Activated CD8-positive, alpha-beta T cell treated with anti-CD3 and anti-CD28 coated beads for 36 hours (primary cell): ENCODE measurements at regions not wholly inside any gene's neighbourhood (a gene's known extent, or its start where the extent isn't known, plus 50 kb on each side); places are given as distances from the start of the nearest gene placed in this dataset.

Experiments
- ATAC-seq: fragments of 200-7000 bp; cut with Tn5 transposase; one replicate; pipeline ENCODE4 v1.10.0; 2021; ENCODE audit warnings: mild to moderate bottlenecking, moderate library complexity
- CTCF ChIA-PET: fragments of 350-600 bp; sonication (Branson Sonifier 250); formaldehyde crosslinking; loops from one replicate; lab custom pipeline; 2021; ENCODE audit warnings: antibody characterized with exemption; lab: Charles Lee
- POLR2A ChIA-PET: fragments of 350-600 bp; sonication (Branson Sonifier 250); formaldehyde crosslinking; loops from one replicate; lab custom pipeline; 2021; ENCODE audit warnings: antibody characterized with exemption; lab: Charles Lee
- DNase-seq: peaks from one replicate; pipeline ENCODE4 v3.0.0-alpha.2; 2020
- H3K27ac Mint-ChIP-seq: one replicate; pipeline ENCODE4 v1.8.0; 2021; ENCODE audit warnings: mild to moderate bottlenecking, mixed read lengths
- H3K27me3 Mint-ChIP-seq: one replicate; pipeline ENCODE4 v1.8.0; 2021; ENCODE audit warnings: mixed read lengths
- H3K36me3 Mint-ChIP-seq: one replicate; pipeline ENCODE4 v1.8.0; 2021; ENCODE audit warnings: low read depth, mixed read lengths
- H3K4me1 Mint-ChIP-seq: one replicate; pipeline ENCODE4 v1.8.0; 2021; ENCODE audit warnings: low read depth, mixed read lengths
- H3K4me3 Mint-ChIP-seq: one replicate; pipeline ENCODE4 v1.8.0; 2021; ENCODE audit warnings: mild to moderate bottlenecking, moderate library complexity, mixed read lengths
- H3K9me3 Mint-ChIP-seq: one replicate; pipeline ENCODE4 v1.8.0; 2021; ENCODE audit warnings: mixed read lengths
- intact Hi-C: fragments of 100-400 bp; cut with micrococcal nuclease; formaldehyde crosslinking; loops from one replicate; pipeline ENCODE4 v1.10.0; 2022
- TF ChIP-seq, protein P1 (sequence below): fragments of 200-600 bp; IDR thresholded peaks from one replicate; pipeline ENCODE4 v1.8.0; 2022; ENCODE audit warnings: antibody characterized with exemption, mild to moderate bottlenecking

DNA sequence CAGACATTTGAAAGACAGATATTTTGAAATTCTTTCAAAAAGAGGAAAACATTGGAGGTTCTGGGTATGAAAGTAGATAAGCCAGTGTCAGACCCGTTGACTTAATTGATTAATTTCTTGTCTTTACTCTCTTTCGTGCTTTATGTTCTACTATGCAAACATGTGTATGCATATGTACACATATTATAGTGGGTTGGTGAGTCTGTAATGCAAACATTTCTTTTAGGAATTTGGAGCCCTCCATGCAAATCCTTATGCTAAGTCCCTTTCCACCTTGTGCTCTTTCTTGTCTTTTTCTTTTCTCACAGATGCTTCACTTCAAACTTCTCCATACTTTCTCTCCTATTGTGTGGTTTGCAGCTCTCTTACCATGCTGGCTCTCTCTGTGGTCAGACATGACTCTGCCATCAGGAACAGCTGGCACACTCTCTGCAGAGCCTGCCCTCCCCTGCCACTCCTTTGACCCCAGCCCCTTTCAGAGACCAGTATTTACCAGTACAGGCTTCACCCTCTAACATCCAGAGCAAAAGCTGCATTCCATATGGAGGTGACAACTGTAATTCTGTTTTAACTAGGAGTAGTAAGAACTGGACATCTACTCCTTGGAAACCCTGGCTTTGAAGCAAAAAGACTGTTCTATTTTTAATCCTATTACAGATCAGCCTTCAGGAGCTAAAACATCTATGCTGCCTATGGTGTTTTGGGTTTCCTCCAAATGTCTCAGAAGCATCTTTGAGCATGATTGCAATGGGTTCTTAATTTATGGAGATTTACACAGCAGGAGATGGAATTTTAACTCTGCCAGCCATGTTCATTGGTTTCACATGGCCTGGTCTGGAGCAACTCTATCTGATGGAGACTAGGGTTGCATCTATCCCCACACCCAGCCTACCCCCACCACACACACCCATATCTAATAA, 386.9 kb upstream of the FAT3 start:
- ATAC-seq (no peak), DNase-seq (no peak)
- Mint-ChIP-seq H3K27ac (no peak overlapping the region), H3K36me3 (no peaks in the 10 kb centered on the region), H3K27me3 (no peaks in the 10 kb centered on the region), H3K4me1 (no peaks in the 10 kb centered on the region), H3K9me3 (peaks cover 10% of the 10 kb centered on the region), H3K4me3 (no peak overlapping the region)
- POLR2A ChIA-PET = no interaction called here
- CTCF ChIA-PET = no interaction called here
- TF ChIP-seq, protein P1, sequence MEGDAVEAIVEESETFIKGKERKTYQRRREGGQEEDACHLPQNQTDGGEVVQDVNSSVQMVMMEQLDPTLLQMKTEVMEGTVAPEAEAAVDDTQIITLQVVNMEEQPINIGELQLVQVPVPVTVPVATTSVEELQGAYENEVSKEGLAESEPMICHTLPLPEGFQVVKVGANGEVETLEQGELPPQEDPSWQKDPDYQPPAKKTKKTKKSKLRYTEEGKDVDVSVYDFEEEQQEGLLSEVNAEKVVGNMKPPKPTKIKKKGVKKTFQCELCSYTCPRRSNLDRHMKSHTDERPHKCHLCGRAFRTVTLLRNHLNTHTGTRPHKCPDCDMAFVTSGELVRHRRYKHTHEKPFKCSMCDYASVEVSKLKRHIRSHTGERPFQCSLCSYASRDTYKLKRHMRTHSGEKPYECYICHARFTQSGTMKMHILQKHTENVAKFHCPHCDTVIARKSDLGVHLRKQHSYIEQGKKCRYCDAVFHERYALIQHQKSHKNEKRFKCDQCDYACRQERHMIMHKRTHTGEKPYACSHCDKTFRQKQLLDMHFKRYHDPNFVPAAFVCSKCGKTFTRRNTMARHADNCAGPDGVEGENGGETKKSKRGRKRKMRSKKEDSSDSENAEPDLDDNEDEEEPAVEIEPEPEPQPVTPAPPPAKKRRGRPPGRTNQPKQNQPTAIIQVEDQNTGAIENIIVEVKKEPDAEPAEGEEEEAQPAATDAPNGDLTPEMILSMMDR = no peak
- intact Hi-C loops = no loop called here

DNA sequence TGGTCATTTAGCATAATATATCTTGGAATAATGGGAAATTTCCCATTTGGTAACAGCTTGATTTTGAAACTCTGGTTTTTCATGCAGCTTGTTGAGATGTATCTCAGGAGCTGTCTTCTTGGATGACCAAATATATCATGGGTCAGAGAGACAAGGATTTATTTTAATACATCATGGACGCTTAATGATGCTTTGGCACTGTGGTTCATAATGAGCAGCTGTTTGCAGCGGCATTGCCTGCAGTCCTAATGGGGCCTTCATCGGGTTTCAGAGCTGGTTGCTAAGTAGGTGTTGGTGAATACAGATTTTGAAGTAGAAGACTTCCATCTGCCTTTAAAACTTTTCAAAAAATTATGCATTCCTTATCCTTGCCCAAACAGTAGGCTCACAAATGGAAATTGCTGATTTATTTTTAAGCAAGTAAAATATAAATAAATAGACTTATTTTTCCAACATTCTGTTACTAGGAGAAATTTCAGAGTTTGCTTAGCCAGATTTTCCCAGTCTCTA, 389.5 kb upstream of the FAT3 start:
- no peaks in the 10 kb centered on the region for H3K27me3 Mint-ChIP-seq
- no peak overlapping the region for H3K27ac Mint-ChIP-seq
- H3K36me3 Mint-ChIP-seq = no peaks in the 10 kb centered on the region
- intact Hi-C loops = no loop called here
- ChIA-PET POLR2A (no interaction called here), CTCF (no interaction called here)
- peaks cover 15% of the 10 kb centered on the region for H3K9me3 Mint-ChIP-seq
- no peak for ATAC-seq
- DNase-seq = no peak
- H3K4me1 Mint-ChIP-seq = no peaks in the 10 kb centered on the region
- H3K4me3 Mint-ChIP-seq = no peak overlapping the region
- TF ChIP-seq, protein P1 = no peak

DNA sequence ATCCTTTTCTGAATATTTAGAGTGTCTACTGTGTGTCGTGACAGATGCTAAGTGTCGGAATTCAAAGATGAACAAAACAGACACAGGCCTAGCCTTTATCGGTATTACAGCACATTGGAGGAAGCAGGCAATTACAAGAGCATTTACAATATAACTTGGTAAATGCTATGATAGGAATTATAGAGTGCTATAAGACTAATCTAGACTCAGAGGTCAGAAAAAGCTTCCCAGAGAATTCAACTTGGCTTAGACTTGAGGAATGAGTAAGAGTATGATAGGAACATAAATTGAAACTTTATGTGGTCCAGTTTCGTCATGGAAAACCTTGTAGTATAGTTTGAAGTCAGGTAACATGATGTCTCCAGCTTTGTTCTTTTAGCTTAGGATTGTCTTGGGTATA, 395.7 kb upstream of the FAT3 start:
- H3K27me3 Mint-ChIP-seq = no peaks in the 10 kb centered on the region
- CTCF ChIA-PET = no interaction called here
- POLR2A ChIA-PET = interaction anchor here (0.6 kb wide), 1 partner anchor 11 kb away, joined by 4 read pairs; no protein-coding TSS in a partner anchor
- intact Hi-C loops = no loop called here
- H3K9me3 Mint-ChIP-seq = peaks cover 7% of the 10 kb centered on the region
- no peak overlapping the region for H3K27ac Mint-ChIP-seq
- no peaks in the 10 kb centered on the region for H3K36me3 Mint-ChIP-seq
- no peak for ATAC-seq
- TF ChIP-seq, protein P1 = no peak
- no peak overlapping the region for H3K4me3 Mint-ChIP-seq
- H3K4me1 Mint-ChIP-seq = no peaks in the 10 kb centered on the region
- DNase-seq = no peak

DNA sequence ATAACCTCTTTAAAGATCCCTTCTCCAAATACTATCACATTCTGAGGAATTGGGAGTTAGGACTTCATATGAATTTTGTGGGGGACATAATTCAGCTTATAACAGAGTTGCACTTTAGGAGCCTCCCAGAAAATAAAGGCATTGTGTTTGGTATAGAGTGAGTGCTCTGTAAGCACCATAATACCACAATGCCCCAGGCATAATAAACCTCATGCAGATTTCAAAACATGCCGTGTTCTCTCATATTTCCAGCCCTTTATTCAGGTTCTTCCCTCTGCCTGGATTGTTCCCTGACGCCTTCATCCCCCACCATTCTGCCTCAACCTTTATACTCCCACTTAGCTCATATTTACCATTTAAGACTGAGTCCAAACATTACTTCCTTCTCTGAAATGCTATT, 398.8 kb upstream of the FAT3 start:
- TF ChIP-seq, protein P1 = no peak
- H3K9me3 Mint-ChIP-seq = peaks cover 5% of the 10 kb centered on the region
- ATAC-seq (no peak), DNase-seq (no peak)
- intact Hi-C loops = no loop called here
- no peak overlapping the region for H3K4me3 Mint-ChIP-seq
- ChIA-PET CTCF (no interaction called here), POLR2A (no interaction called here)
- H3K4me1 Mint-ChIP-seq = no peaks in the 10 kb centered on the region
- no peak overlapping the region for H3K27ac Mint-ChIP-seq
- H3K36me3 Mint-ChIP-seq = no peaks in the 10 kb centered on the region
- no peaks in the 10 kb centered on the region for H3K27me3 Mint-ChIP-seq

DNA sequence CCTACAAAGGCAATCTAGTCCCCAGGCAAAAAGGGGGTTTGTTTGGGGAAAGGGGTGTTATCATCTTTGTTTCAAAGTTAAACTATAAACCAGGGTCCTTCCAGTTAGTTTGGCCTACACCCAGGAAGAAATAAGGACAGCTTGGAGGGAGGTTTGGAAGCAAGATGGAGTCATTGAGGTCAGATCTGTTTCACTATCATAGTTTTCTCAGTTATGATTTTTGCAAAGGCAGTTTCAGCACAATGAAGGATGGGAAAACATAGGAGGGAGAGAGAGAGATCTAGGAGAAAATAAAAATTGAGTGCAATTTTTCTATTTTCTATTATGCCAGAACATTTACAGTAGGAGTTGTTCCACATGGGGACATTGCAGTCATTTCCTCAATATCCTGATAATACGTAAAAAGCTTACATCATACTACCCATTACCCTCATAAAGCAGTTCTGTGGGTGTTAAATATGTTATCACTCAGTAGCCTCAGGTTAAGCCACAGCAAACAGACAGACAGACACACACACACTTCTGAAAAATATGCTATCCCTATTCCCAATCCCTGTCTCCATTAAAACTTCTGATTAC, 401.3 kb upstream of the FAT3 start:
- ChIA-PET CTCF (no interaction called here), POLR2A (no interaction called here)
- DNase-seq (no peak), ATAC-seq (no peak)
- H3K4me1 Mint-ChIP-seq = no peaks in the 10 kb centered on the region
- no peak overlapping the region for H3K27ac Mint-ChIP-seq
- intact Hi-C loops = no loop called here
- H3K9me3 Mint-ChIP-seq = peaks cover 2% of the 10 kb centered on the region
- no peak overlapping the region for H3K4me3 Mint-ChIP-seq
- no peaks in the 10 kb centered on the region for H3K36me3 Mint-ChIP-seq
- H3K27me3 Mint-ChIP-seq = no peaks in the 10 kb centered on the region
- TF ChIP-seq, protein P1 = no peak
